Lung (tissue), 11 donors: ENCODE measurements at regions not wholly inside any gene's neighbourhood (a gene's known extent, or its start where the extent isn't known, plus 50 kb on each side); places are given as distances from the start of the nearest gene placed in this dataset.

ENCODE experiments used
- ATAC-seq: fragments of 200-7000 bp; cut with Tn5 transposase; one replicate; pipeline ENCODE4 v1.9.1; 2020; ENCODE audit warnings: moderate number of reproducible peaks; ENCODE audit not compliant: insufficient read depth, low FRiP score
- DNase-seq, 3 donors: peaks; one replicate each; pipeline ENCODE4 v3.0.0-alpha.2; 2013 to 2017
- H3K27ac ChIP-seq, 2 donors: one replicate each; pipeline ENCODE4 v1.5.1; 2013; ENCODE audit warnings: mild to moderate bottlenecking in 2 of 2, moderate library complexity in 2 of 2, control low read depth in 1 of 2, inconsistent platforms in 1 of 2, low read depth in 1 of 2, low read length in 1 of 2
- H3K27me3 ChIP-seq, 3 donors: one replicate each; pipeline ENCODE4 v1.5.1; 2013; ENCODE audit warnings: low read length in 2 of 3; ENCODE audit not compliant: control insufficient read depth in 3 of 3, insufficient read depth in 3 of 3
- H3K36me3 ChIP-seq, 4 donors: one replicate each; pipeline ENCODE4 v1.5.1; 2013; ENCODE audit warnings: low read length in 4 of 4, mild to moderate bottlenecking in 1 of 4, moderate library complexity in 1 of 4; ENCODE audit not compliant: control insufficient read depth in 4 of 4, insufficient read depth in 4 of 4
- H3K4me1 ChIP-seq, 5 donors: one replicate each; pipeline ENCODE4 v1.5.1; 2013; ENCODE audit warnings: low read length in 5 of 5, mild to moderate bottlenecking in 2 of 5, moderate library complexity in 1 of 5; ENCODE audit not compliant: control insufficient read depth in 5 of 5, insufficient read depth in 5 of 5
- H3K4me3 ChIP-seq: one replicate; pipeline ENCODE4 v1.5.1; 2013; ENCODE audit warnings: mild to moderate bottlenecking, control low read depth, moderate library complexity
- H3K9ac ChIP-seq, 2 donors: one replicate each; pipeline ENCODE4 v1.5.1; 2013; ENCODE audit warnings: low read length in 2 of 2, control low read depth in 1 of 2; ENCODE audit not compliant: insufficient read depth in 1 of 2
- H3K9me3 ChIP-seq, 4 donors: one replicate each; pipeline ENCODE4 v1.5.1; 2013; ENCODE audit warnings: low read length in 3 of 4, mild to moderate bottlenecking in 1 of 4, moderate library complexity in 1 of 4; ENCODE audit not compliant: control insufficient read depth in 4 of 4, insufficient read depth in 3 of 4
- WGBS, 2 donors: extraction: QIAGEN DNeasy Blood & Tissue Kit; methylation state at CpG; one replicate each; pipeline ENCODE4 v1.1.7; 2013; 5-methylcytosine and 5-hydroxymethylcytosine counted together
- TF ChIP-seq, protein P1 (sequence below): IDR thresholded peaks from 2 replicates; pipeline ENCODE4 v1.5.1; 2012; ENCODE audit warnings: mild to moderate bottlenecking; ENCODE audit errors: control extremely low read depth, extremely low read depth
- donor health status: control.
- donor health status: control.
- donor health status: Bipolar disorder and iron deficiency.
- donor health status: healthy.
- donor health status: DM: yes; HTN: yes; CAD: no.

DNA sequence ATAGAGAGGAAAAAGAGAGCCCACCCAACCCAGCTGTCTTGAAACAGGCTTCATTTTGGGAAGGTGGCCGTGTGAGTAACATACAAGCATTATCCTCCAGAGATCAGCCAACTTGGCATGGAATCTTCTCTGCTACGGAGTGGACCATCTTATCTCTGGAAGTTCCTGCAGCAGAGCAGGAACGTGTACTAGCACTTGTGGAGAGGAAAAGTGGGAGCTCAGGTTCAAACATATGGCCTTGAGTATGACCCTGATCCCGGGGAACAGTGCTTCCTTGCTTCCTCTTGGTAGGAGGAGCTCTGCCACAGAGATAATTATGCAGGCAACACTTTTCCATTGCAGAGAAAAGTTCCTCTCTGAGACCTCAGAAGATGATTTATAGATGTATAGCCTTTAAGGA is 490.4 kb upstream of the ACO1 start:
- WGBS, 2 donors: 35 to 59% methylated on average over 4 of the region's 4 CpGs
- TF ChIP-seq, protein P1, sequence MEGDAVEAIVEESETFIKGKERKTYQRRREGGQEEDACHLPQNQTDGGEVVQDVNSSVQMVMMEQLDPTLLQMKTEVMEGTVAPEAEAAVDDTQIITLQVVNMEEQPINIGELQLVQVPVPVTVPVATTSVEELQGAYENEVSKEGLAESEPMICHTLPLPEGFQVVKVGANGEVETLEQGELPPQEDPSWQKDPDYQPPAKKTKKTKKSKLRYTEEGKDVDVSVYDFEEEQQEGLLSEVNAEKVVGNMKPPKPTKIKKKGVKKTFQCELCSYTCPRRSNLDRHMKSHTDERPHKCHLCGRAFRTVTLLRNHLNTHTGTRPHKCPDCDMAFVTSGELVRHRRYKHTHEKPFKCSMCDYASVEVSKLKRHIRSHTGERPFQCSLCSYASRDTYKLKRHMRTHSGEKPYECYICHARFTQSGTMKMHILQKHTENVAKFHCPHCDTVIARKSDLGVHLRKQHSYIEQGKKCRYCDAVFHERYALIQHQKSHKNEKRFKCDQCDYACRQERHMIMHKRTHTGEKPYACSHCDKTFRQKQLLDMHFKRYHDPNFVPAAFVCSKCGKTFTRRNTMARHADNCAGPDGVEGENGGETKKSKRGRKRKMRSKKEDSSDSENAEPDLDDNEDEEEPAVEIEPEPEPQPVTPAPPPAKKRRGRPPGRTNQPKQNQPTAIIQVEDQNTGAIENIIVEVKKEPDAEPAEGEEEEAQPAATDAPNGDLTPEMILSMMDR: no peak
- no peak overlapping the region for H3K27ac ChIP-seq

DNA sequence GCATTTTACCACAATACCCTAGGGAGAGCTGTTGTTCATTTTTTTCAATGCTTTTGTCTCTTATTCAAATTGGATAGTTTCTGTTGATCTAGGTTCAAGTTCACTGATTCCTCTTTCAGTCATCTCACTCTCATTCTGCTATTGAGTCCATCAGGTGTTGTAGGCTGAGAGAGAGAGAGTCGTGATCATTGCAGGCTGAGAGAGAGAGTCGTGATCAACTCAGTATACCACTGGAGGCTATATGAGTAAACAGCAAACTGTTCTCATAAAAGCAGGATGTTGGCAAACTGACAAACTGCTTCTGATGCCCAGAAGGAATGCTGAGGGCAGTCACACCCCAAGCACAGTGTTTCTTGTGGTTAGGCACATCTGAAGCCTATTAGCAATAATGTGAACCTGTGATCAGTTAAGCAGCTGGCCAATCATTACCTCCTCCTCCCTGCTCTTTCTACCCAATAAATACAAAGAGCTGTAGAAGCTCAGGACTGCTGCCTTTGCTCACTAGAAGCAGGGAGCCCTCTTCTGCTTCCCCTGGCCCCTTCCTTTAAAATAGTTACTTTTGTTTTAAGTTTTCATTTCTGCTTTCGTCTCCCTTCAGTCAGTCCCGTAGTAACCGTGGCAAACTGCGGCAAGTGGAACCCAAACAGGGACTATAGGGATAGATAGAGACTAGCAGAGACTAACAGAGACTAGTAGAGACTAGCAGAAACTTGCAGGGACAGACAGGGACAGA is 476.1 kb upstream of the ACO1 start:
- ATAC-seq: no peak
- H3K27ac ChIP-seq: no peak overlapping the region
- no peak overlapping the region for H3K9ac ChIP-seq
- no peak for DNase-seq
- H3K36me3 ChIP-seq: no peaks in the 10 kb centered on the region
- no peaks in the 10 kb centered on the region for H3K9me3 ChIP-seq
- TF ChIP-seq, protein P1: no peak
- no peaks in the 10 kb centered on the region for H3K4me1 ChIP-seq
- 81 to 86% methylated on average over 6 of the region's 6 CpGs for WGBS, 2 donors
- H3K4me3 ChIP-seq: no peak overlapping the region
- H3K27me3 ChIP-seq: no peaks in the 10 kb centered on the region

More for the DNA sequence above, 490.4 kb upstream of the ACO1 start:
- Histone ChIP-seq H3K4me1 (no peaks in the 10 kb centered on the region), H3K9ac (no peak overlapping the region), H3K9me3 (peaks cover 0 to 2% (median 0%) of the 10 kb centered on the region in 4 donors), H3K36me3 (no peaks in the 10 kb centered on the region), H3K27me3 (no peaks in the 10 kb centered on the region), H3K4me3 (no peak overlapping the region)
- ATAC-seq (no peak), DNase-seq (no peak)

DNA sequence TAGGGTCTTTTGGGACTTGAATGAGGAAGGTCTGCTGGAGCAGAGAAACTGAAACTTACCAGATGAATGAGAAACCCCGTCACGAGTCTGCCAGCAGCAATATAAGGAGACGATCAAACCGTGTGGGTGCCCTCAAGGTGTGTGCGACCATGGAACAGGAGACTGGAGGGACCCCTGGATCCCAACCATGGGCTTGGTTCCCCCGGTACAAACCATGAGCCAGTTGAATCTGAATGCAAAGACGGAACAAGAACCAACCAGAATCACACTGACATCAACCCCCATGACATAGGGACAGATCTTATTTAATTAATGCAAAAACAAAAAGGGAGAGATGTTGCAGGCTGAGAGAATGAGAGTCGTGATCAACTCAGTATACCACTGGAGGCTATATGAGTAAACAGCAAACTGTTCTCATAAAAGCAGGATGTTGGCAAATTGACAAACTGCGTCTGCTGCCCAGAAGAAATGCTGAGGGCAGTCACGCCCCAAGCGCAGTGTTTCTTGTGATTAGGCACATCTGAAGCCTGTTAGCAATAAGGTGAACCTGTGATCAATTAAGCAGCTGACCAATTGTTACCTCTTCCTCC is 475.5 kb upstream of the ACO1 start:
- H3K27me3 ChIP-seq: no peaks in the 10 kb centered on the region
- no peak overlapping the region for H3K9ac ChIP-seq
- peak in 1 of 3 donors; percentile 5 for DNase-seq
- H3K4me3 ChIP-seq: no peak overlapping the region
- no peak for ATAC-seq
- WGBS, 2 donors: 79% methylated on average over 11 of the region's 11 CpGs
- TF ChIP-seq, protein P1: no peak
- no peaks in the 10 kb centered on the region for H3K9me3 ChIP-seq
- H3K36me3 ChIP-seq: no peaks in the 10 kb centered on the region
- H3K27ac ChIP-seq: no peak overlapping the region
- no peaks in the 10 kb centered on the region for H3K4me1 ChIP-seq
